Body of pancreas (tissue), 4 donors: ENCODE measurements at regions not wholly inside any gene's neighbourhood (a gene's known extent, or its start where the extent isn't known, plus 50 kb on each side); places are given as distances from the start of the nearest gene placed in this dataset.

ENCODE experiments used
- ATAC-seq: fragments of 150-250 bp; one replicate; pipeline ENCODE4 v1.9.1; 2016
- DNase-seq, 4 donors: peaks; one replicate each; pipeline ENCODE4 v3.0.0-alpha.2; 2019
- H3K27ac ChIP-seq, 4 donors: fragments of 200-600 bp; sonication (generic); 1 replicate in 3 of 4; 2 replicates in 1 of 4; pipeline versions ENCODE4 v1.5.1 to v1.6.1; 2016 to 2019; ENCODE audit warnings: mild to moderate bottlenecking in 1 of 4, mixed read lengths in 1 of 4, moderate library complexity in 1 of 4
- H3K27me3 ChIP-seq, 2 donors: fragments of 200-600 bp; sonication (generic); one replicate each; pipeline ENCODE4 v1.6.0; 2016; ENCODE audit warnings: mild to moderate bottlenecking in 1 of 2
- H3K36me3 ChIP-seq, 2 donors: fragments of 200-600 bp; sonication (generic); replicated peaks in 1 of 2; 2 replicates each; pipeline ENCODE4 v1.5.1; 2016; ENCODE audit warnings: low read depth in 2 of 2; ENCODE audit not compliant: insufficient read depth in 1 of 2
- H3K4me1 ChIP-seq: fragments of 200-600 bp; sonication (generic); one replicate; pipeline ENCODE4 v1.6.0; 2016
- H3K4me3 ChIP-seq, 2 donors: fragments of 200-600 bp; sonication (generic); 1 replicate in 1 of 2; 2 replicates in 1 of 2; pipeline ENCODE4 v1.5.1; 2016 to 2019
- H3K9me3 ChIP-seq, 3 donors: fragments of 200-600 bp; sonication (generic); 1 replicate in 2 of 3; 2 replicates in 1 of 3; pipeline ENCODE4 v1.5.1; 2016
- POLR2A ChIP-seq, 3 donors: fragments of 450-650 bp; IDR thresholded peaks; one replicate each; pipeline ENCODE4 v1.6.1; 2016; ENCODE audit warnings: antibody characterized with exemption in 3 of 3, mild to moderate bottlenecking in 2 of 3
- WGBS, 2 donors: methylation state at CpG; one replicate each; pipeline ENCODE4 v1.1.5; 2017; 5-methylcytosine and 5-hydroxymethylcytosine counted together
- intact Hi-C: fragments of 100-400 bp; cut with DNase I; formaldehyde crosslinking; loops from one replicate; pipeline ENCODE4 v1.15.1; 2023
- TF ChIP-seq, protein P1 (sequence below), 7 experiments: fragments of 450-650 bp in 4 of 7; fragments of 200-600 bp in 3 of 7; sonication (generic) in 3 of 7; IDR thresholded peaks; one replicate each; pipeline ENCODE4 v1.5.1; 2016 to 2019; ENCODE audit warnings: antibody characterized with exemption in 7 of 7

DNA sequence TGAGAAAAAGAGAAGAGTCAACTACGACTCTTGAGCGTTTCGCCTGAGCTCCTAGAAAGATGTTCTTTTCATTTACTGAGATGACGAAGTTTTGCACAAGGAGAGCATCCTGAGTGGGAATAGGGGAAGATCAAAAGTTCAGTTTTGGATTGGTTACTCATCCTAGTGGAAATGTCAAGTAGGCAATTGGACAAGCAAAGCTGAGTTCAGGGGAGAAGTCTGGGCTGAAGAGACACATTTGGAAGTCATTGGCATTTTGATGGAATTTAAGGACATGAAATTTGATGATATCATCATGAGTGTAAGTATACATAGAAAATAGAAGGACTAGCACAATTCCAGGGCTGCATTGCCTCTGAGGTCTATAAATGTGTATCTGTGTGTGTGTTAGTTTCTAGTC, 416.6 kb downstream of the RAD51AP2 start:
- no peak for ATAC-seq
- Histone ChIP-seq H3K4me3 (no peak overlapping the region), H3K9me3 (no peaks in the 10 kb centered on the region), H3K27ac (no peak overlapping the region), H3K27me3 (no peaks in the 10 kb centered on the region), H3K4me1 (no peaks in the 10 kb centered on the region), H3K36me3 (no peaks in the 10 kb centered on the region)
- intact Hi-C loops: no loop called here
- no peak for TF ChIP-seq POLR2A (IDR thresholded peaks at IDR 0.05)
- DNase-seq: no peak
- 71 to 74% methylated on average over 4 of the region's 4 CpGs for WGBS, 2 donors

GRCh38 chr2:17101091-17101490, 417.1 kb downstream of the RAD51AP2 start:
- ATAC-seq (no peak), DNase-seq (no peak)
- Histone ChIP-seq H3K9me3 (no peaks in the 10 kb centered on the region), H3K4me1 (no peaks in the 10 kb centered on the region), H3K4me3 (no peak overlapping the region), H3K36me3 (no peaks in the 10 kb centered on the region), H3K27me3 (no peaks in the 10 kb centered on the region), H3K27ac (no peak overlapping the region)
- TF ChIP-seq POLR2A (IDR thresholded peaks at IDR 0.05): no peak
- TF ChIP-seq, protein P1, sequence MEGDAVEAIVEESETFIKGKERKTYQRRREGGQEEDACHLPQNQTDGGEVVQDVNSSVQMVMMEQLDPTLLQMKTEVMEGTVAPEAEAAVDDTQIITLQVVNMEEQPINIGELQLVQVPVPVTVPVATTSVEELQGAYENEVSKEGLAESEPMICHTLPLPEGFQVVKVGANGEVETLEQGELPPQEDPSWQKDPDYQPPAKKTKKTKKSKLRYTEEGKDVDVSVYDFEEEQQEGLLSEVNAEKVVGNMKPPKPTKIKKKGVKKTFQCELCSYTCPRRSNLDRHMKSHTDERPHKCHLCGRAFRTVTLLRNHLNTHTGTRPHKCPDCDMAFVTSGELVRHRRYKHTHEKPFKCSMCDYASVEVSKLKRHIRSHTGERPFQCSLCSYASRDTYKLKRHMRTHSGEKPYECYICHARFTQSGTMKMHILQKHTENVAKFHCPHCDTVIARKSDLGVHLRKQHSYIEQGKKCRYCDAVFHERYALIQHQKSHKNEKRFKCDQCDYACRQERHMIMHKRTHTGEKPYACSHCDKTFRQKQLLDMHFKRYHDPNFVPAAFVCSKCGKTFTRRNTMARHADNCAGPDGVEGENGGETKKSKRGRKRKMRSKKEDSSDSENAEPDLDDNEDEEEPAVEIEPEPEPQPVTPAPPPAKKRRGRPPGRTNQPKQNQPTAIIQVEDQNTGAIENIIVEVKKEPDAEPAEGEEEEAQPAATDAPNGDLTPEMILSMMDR (IDR thresholded peaks at IDR 0.05): no peak
- WGBS, 2 donors: 52 to 67% methylated on average over 1 of the region's 1 CpG
- intact Hi-C loops: no loop called here

- Histone ChIP-seq H3K4me1 (no peaks in the 10 kb centered on the region), H3K27me3 (no peaks in the 10 kb centered on the region), H3K36me3 (no peaks in the 10 kb centered on the region), H3K4me3 (no peak overlapping the region), H3K9me3 (no peaks in the 10 kb centered on the region), H3K27ac (no peak overlapping the region)
- intact Hi-C loops: no loop called here
- 49 to 55% methylated on average over 2 of the region's 2 CpGs for WGBS, 2 donors
- TF ChIP-seq POLR2A (IDR thresholded peaks at IDR 0.05): no peak
- TF ChIP-seq, protein P1 (IDR thresholded peaks at IDR 0.05): no peak
- no peak for ATAC-seq
- no peak for DNase-seq
Measured at GRCh38 chr2:17095340-17095739, 422.9 kb downstream of the RAD51AP2 start.

GRCh38 chr2:17093712-17094111, 424.5 kb downstream of the RAD51AP2 start:
- no peaks in the 10 kb centered on the region for H3K36me3 ChIP-seq
- intact Hi-C loops: no loop called here
- no peak overlapping the region for H3K4me3 ChIP-seq
- no peaks in the 10 kb centered on the region for H3K27me3 ChIP-seq
- DNase-seq: no peak
- H3K4me1 ChIP-seq: no peaks in the 10 kb centered on the region
- no peak for ATAC-seq
- H3K27ac ChIP-seq: no peak overlapping the region
- WGBS, 2 donors: 33 to 34% methylated on average over 1 of the region's 1 CpG
- H3K9me3 ChIP-seq: no peaks in the 10 kb centered on the region
- TF ChIP-seq, protein P1 (IDR thresholded peaks at IDR 0.05): no peak
- TF ChIP-seq POLR2A (IDR thresholded peaks at IDR 0.05): no peak

DNA sequence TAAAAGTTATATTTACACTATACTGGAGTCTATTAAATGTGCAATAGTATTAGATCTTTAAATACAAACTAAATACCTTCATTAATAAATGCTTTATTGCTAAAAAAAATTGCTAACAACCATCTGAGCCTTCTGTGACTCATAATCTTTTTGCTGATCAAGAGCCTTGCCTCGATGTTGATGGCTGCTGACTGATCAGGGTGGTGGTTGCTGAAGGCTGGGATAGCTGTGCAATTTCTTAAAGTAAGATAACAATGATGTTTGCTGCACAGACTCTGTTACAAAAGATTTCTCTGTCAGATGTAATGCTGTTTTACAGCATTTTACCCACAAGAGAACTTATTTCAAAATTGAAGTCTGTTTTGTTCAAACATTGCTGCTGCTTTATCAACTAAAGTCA, 421.4 kb upstream of the CYRIA start:
- Histone ChIP-seq H3K9me3 (no peaks in the 10 kb centered on the region), H3K36me3 (no peaks in the 10 kb centered on the region), H3K4me1 (no peaks in the 10 kb centered on the region), H3K4me3 (no peak overlapping the region), H3K27me3 (no peaks in the 10 kb centered on the region), H3K27ac (no peak overlapping the region)
- TF ChIP-seq, protein P1 (IDR thresholded peaks at IDR 0.05): no peak
- no peak for TF ChIP-seq POLR2A (IDR thresholded peaks at IDR 0.05)
- WGBS, 2 donors: 47 to 50% methylated on average over 1 of the region's 1 CpG
- intact Hi-C loops: no loop called here
- DNase-seq (no peak), ATAC-seq (no peak)
